RWPE2 (cell line): ENCODE measurements at regions not wholly inside any gene's neighbourhood (a gene's known extent, or its start where the extent isn't known, plus 50 kb on each side); places are given as distances from the start of the nearest gene placed in this dataset.

Source experiments
- ATAC-seq: fragments of 200-7000 bp; cut with Tn5 transposase; 3 replicates; pipeline ENCODE4 v1.9.1; 2021; ENCODE audit warnings: low read depth
- DNase-seq: peaks from one replicate; pipeline ENCODE4 v3.0.0-alpha.2; 2020; ENCODE audit warnings: low spot score
- H3K27ac ChIP-seq: fragments of 450-650 bp; 2 replicates; pipeline ENCODE4 v1.5.1; 2017; ENCODE audit warnings: mild to moderate bottlenecking; ENCODE audit not compliant: poor library complexity, severe bottlenecking
- H3K27me3 ChIP-seq: fragments of 250-450 bp; sonication (Bioruptor Pico); 2 replicates; pipeline ENCODE4 v1.5.1; 2021; ENCODE audit warnings: mild to moderate bottlenecking, moderate library complexity; ENCODE audit not compliant: insufficient read depth, poor library complexity, severe bottlenecking
- H3K36me3 ChIP-seq: fragments of 250-450 bp; sonication (Bioruptor Pico); 2 replicates; pipeline ENCODE4 v1.5.1; 2020; ENCODE audit warnings: low read depth, mild to moderate bottlenecking, moderate library complexity
- H3K4me1 ChIP-seq: fragments of 250-450 bp; sonication (Bioruptor Pico); 2 replicates; pipeline ENCODE4 v1.5.1; 2021; ENCODE audit warnings: mild to moderate bottlenecking, moderate library complexity; ENCODE audit not compliant: insufficient read depth, poor library complexity, severe bottlenecking
- H3K4me3 ChIP-seq: fragments of 250-450 bp; sonication (Bioruptor Pico); 2 replicates; pipeline ENCODE4 v1.5.1; 2021; ENCODE audit warnings: mild to moderate bottlenecking, moderate library complexity; ENCODE audit not compliant: severe bottlenecking
- H3K9me3 ChIP-seq: fragments of 250-450 bp; sonication (Bioruptor Pico); 2 replicates; pipeline ENCODE4 v1.5.1; 2021; ENCODE audit warnings: mild to moderate bottlenecking, moderate library complexity; ENCODE audit not compliant: severe bottlenecking
- TF ChIP-seq, protein P1 (sequence below): fragments of 450-650 bp; IDR thresholded peaks from one replicate; pipeline ENCODE4 v1.5.1; 2017; ENCODE audit warnings: mild to moderate bottlenecking, moderate library complexity; ENCODE audit not compliant: poor library complexity, severe bottlenecking

DNA sequence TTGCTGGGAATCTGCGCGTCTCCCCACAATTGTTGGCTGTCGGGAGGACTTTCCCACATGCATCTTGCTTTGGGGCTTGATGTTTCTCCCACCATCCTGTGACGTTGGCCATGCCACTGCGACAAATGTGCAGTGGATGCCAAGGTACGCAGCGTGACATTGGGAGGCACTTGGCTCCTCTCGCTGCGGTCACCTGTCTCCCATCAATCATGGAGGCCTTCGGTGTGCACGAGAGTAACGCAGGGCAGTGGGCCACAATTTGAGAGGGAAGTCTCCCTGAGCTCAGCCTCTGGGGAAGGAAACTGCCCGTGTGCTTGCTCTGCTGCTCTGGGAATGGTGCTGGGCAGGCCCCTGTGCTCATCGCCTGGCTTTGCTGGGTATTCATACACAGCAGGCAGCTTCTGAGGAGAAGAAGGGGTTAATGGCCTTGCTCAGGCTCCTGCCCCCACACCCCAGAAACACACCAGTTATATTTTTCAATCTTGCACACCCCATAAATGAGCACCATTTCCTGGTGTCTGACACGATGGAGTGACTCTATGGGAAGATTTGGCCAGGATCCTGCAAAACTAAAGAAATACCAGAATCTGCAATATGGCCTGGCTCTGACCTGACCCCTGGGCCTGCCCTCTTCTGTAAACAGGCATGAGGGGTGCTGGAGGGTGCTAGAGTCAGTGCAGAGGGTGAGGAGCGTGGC lies 153.5 kb downstream of the ADAMTS15 start:
- Histone ChIP-seq H3K4me1 (no peaks in the 10 kb centered on the region), H3K36me3 (no peaks in the 10 kb centered on the region), H3K27me3 (no peaks in the 10 kb centered on the region), H3K27ac (no peak overlapping the region), H3K9me3 (no peaks in the 10 kb centered on the region), H3K4me3 (no peak overlapping the region)
- TF ChIP-seq, protein P1, sequence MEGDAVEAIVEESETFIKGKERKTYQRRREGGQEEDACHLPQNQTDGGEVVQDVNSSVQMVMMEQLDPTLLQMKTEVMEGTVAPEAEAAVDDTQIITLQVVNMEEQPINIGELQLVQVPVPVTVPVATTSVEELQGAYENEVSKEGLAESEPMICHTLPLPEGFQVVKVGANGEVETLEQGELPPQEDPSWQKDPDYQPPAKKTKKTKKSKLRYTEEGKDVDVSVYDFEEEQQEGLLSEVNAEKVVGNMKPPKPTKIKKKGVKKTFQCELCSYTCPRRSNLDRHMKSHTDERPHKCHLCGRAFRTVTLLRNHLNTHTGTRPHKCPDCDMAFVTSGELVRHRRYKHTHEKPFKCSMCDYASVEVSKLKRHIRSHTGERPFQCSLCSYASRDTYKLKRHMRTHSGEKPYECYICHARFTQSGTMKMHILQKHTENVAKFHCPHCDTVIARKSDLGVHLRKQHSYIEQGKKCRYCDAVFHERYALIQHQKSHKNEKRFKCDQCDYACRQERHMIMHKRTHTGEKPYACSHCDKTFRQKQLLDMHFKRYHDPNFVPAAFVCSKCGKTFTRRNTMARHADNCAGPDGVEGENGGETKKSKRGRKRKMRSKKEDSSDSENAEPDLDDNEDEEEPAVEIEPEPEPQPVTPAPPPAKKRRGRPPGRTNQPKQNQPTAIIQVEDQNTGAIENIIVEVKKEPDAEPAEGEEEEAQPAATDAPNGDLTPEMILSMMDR: no peak
- ATAC-seq (no peak), DNase-seq (no peak)

DNA sequence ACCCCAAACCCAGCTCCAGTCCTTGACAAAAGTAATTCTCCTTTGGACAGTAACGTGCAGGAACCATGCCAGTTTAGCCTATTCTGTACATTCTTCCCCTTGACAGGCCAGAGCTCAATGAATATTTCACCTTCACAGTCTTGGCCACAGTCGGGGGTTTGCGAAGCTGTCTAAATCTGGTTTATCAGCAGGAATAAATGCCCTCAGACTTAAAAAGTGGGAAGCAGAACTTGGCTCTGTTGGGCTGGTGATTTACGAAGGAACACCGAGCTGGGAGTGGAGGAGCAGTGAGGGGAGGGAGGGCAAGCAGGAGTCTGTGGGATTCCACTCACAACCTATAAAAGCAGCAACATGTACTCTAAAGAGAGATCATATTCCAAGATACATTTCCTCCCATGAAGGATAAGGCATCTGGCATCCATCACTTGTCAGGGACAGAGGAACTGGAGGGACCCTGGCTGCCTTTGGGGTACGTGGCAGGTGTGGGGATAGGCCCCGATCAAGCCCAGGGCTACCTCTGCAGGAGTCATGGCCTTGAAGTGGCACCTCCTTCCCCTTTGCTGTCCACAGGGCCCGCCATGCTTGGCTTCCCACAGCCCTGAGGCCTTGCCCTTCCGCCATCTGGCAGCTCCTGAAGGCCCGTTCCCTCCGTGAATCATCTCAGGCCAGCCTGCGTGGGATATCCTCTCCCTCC lies 154.3 kb downstream of the ADAMTS15 start:
- Histone ChIP-seq H3K36me3 (no peaks in the 10 kb centered on the region), H3K27ac (no peak overlapping the region), H3K4me3 (no peak overlapping the region), H3K27me3 (no peaks in the 10 kb centered on the region), H3K9me3 (no peaks in the 10 kb centered on the region), H3K4me1 (no peaks in the 10 kb centered on the region)
- ATAC-seq (no peak), DNase-seq (no peak)
- TF ChIP-seq, protein P1: no peak

DNA sequence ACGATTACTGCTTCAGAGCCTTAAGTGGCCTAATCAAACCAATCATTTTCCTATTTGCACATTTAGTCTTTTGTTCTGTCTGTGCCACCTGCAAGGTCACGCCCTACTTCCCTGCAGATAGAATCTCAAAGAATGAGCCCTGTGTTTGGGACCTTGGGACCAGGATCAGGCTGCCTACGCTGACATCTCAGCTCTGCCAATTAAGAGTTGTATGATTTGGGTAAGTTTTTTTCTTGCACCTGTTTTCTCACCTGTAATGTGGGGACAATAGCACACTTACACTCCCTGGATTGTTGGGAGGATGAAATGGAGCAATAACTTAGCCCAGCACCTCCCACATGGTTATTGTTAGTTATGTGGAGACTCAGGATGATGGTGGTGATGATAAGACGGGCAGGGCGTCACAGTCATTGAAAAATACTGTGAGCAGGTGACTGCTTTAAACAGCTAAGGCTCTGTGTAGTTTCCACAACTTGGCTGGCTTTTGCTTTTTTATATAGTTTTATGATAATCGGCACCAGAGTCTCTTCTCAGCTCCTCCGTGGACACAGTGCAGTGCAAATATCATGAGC lies 155.0 kb downstream of the ADAMTS15 start:
- ATAC-seq: no peak
- Histone ChIP-seq H3K27ac (no peak overlapping the region), H3K27me3 (no peaks in the 10 kb centered on the region), H3K36me3 (no peaks in the 10 kb centered on the region), H3K4me1 (no peaks in the 10 kb centered on the region), H3K4me3 (no peak overlapping the region), H3K9me3 (no peaks in the 10 kb centered on the region)
- TF ChIP-seq, protein P1: no peak
- no peak for DNase-seq

DNA sequence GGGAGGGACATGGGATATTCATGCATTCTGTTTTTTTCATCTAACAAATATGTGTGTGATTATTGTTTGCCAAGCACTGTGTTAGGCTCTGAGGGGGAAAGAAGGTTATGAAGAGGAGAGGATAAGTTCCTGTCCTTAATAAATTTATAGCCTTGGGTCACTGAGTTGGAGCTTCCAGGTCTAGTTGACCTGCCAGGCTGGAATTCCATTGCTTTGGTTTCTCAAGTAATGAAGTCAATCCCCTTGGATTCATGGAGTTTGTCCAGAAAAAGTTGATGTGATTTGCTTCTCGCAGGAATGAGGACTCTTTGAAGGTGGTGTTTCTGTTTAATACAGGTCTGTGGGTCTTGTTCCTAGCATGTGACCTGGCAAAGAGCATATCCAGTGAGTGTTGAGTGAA lies 156.2 kb downstream of the ADAMTS15 start:
- no peak overlapping the region for H3K4me3 ChIP-seq
- ATAC-seq: no peak
- no peaks in the 10 kb centered on the region for H3K27me3 ChIP-seq
- no peak for DNase-seq
- TF ChIP-seq, protein P1: no peak
- H3K4me1 ChIP-seq: no peaks in the 10 kb centered on the region
- H3K36me3 ChIP-seq: no peaks in the 10 kb centered on the region
- no peak overlapping the region for H3K27ac ChIP-seq
- no peaks in the 10 kb centered on the region for H3K9me3 ChIP-seq
